ENCODE measurements at regions not wholly inside any gene's neighbourhood (a gene's known extent, or its start where the extent isn't known, plus 50 kb on each side); places are given as distances from the start of the nearest gene placed in this dataset.

DNA sequence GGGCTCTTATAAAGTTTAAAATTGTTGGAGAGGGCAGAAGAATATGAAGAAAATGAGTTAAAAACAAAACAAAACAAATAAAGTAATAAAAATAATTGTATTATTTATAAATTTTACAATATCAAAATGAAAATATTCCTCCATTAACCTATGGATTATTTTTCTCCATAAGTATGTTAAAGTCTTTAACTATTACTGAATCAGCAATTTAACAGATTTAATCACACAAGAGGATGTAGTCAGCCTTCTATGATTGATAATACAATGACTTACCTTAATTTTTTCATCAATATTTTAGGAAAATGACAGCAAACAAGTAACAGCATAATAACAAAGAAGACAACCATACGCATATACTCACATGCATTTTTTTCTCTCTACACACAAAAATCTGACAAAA is 1195.3 kb upstream of the NUDT12 start:
- DNase-seq: no peak

DNA sequence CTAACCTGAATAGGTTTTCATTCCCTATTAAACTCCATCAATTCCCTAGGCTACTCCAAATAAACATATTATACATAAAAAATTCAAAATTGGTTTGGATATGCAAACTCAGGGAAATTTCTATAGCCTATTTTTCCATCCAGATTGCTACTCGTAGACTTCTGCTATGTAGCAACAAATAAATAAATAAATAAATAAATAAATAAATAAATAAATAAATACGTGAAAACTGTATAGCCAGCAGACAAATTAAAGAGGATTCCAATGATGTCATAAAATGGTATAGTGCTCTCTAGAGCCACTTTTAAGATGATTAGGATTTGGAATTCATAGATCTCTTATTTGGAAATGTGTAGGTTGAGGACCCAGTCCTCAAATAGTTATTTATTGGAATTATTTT is 1193.2 kb upstream of the NUDT12 start:
- DNase-seq: no peak

DNA sequence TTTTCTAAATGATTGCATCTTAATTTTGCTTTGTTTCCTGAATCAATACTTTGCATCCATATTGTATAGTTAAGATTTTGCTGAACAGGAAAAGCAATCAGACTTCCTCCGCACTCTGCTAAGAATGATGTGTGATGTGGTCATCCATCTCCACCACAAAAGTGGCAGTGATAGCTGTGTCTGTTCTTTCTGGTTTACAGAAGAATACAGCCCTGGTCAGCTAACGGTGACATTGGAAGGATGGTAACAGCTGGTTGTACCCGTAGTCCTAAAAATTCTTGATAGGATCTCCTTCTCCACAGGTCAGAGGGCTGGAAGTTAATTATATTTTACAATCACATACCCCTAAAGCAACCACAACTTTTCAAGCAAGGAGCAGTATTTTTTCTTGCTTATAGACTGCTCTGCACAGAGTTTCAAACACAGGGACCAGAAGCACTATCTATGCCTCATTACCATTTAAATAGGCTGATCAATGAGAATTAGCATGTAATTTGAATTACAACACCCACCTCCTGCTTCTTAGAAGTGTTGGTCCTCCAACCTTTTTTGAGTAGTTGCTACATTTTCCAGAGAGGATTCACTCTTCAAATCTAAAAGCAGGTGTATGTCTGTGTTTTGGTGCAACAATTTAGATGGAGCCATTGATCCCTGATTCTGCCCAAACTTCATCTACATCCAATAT is 1191.9 kb upstream of the NUDT12 start:
- no peak for DNase-seq

DNA sequence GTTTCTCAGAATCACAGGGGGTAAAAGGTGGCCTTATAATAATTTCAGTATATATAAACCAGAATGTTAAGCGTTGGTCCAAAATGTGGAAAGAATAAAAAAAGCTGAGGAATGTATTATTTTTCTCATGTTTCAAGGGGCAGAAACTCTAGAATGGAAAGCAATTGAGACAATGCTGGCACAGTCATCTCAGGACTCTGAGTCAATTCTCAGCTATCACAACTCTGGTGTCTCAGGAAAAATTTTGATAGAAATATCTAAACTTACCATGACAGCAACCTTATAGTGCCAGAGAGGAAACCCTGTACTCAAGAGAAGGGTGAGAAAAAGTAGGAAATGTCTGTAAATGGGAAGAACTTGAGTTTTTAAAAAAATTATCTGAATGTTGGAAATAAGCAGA is 1189.4 kb upstream of the NUDT12 start:
- no peak for DNase-seq

DNA sequence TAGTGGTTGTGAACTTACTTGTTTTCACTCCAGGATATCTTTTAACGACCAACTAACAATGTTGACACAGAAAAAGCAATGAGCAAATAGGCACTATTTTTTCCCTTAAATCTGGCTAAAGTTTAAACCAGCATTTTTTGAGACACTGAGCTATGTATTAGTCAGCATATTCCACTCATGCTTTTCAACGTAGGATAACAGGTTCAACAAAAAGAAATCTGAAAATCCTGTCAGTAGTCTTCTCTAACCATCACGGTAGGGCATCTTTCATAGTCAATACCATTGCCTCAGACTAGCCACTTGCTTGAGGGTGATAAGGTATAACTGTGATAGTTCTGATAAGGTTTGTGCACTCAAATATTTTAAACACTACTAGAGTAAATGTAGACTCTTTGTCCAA is 1177.3 kb upstream of the NUDT12 start:
- DNase-seq: no peak

DNA sequence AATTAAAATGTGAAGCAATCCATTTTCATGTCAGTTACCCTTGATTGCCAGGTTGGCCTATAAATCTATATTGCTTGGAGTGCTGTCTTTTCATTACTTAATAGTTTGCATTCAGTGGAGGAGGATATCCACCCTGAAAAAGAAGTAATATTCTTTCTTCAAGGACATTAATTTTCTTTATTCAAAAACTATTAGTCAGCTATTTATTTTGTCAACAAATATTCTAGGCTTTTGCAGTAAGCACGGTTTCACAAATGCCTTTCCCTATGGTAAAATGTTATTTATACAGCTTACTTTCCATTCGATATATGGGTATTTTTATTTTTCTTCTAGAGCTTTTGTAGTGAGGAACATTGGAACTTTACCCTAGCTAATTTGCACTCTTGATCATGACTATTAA is 1176.9 kb upstream of the NUDT12 start:
- no peak for DNase-seq

DNA sequence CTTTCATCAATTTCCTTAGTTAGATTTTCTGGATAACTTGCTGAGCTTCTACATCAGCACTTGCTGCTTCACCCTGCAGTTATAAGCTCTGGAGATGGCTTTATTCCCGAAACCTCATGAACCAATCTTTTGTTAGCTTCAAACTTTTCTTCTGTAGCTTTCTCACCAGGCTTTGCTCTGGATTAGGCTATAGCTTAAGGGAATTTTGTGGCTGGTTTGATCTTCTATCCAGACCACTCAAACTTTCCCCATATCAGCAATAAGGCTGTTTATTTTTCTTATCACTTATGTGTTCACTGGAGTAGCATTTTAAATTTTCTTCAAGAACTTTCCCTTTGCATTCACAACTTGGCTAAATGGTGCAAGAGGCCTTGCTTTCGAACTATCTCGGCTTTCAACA is 1173.5 kb upstream of the NUDT12 start:
- no peak for DNase-seq

DNA sequence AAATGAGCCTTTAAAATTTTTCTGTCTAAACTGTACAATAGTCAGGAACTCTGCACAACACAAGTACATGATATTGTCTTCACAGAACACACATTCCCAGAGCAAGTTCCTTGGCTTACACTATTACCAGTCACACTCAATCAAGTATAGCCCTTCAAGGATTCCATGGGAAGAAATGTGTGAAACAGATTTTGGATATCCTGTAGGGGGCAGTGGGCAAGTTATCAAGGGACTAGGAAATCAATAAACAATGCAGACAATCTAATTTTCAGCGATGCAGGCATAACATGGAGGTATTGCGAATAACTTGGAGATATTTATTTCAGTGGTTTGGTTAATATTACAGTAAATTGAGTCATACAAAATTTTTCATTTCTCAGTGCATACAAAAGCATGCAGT is 1171.5 kb upstream of the NUDT12 start:
- no peak for DNase-seq

DNA sequence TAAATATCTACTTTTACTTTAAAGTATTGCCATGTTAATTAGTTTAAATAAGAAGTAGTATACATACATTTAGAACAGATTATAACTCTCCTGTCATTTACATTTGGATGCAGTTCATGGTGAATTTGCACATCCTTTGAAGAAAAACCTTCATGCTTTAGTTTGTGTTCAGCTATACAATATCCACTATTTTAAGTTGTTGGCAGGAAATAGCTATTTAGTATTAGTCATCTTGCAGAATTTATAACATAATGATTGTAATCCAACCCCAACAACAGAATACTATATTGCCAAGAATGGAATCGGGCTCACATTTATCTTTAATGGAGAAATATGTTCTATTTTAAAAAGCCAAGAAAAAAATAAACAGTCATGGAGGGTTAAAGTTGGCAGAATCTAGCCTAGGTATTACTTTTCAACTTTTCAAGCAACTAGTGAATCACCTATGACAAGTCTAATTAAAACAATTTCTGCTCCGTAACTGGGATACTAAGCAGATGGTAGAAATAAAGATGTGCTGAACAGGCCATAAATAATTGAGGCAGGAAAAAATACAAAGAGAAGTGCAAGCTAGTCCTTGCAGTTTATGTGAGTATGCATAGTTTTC is 1170.6 kb upstream of the NUDT12 start:
- DNase-seq: no peak

DNA sequence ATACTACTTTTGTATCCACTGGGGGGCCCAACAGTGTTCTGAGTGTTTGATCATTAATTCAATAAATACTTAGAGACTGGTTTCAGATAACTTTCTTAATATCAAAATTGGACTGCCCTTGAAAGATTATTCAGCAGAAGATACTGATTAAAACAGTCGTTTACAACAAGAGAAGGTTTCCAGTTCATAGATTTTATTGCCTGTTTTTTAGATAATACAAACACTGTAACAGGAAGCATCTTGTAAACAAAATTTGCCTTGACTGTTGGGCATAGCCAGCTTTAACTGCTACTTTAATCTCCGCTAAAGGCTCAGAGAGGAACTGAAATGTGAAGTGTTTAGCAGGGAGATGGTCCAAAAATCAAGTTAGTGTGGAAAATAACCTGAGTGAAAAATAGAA is 1168.7 kb upstream of the NUDT12 start:
- no peak for DNase-seq

DNA sequence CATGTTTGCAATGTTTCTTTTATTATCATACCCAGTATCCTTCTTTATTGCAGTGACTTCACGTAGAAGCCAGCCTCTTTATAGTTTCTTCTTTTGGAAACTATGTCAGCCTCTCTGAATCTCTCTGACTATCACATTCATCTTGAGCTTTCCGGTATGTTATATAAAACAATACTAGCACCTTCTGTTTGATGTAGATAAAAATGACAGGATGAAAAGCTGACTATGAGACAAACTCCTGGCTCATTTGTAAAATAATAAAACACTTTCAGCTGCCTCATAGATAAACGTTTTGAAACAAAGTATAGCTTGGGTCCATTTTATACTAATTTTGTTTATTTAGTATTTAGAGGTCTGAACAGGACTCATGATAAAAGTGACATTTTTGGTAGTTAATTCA is 1145.4 kb upstream of the NUDT12 start:
- DNase-seq: no peak

DNA sequence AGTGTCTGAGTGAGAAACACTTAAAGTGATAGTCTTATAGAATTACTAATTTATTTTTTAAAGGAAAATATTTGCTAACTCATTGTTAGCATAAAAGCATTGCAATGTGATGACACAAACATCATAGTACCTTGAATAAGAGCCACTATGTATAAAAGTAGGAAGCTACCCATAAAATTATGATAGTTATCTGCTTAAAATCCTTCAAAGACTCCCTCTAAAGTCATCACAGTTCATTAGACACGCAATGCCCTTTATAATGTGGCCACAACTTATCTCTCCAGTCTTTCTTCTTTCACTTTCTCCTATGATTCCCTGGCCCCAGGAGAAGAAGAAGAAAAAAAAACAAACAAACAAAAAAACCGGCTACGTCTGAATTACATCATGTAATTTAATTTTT is 1144.0 kb upstream of the NUDT12 start:
- DNase-seq: no peak

DNA sequence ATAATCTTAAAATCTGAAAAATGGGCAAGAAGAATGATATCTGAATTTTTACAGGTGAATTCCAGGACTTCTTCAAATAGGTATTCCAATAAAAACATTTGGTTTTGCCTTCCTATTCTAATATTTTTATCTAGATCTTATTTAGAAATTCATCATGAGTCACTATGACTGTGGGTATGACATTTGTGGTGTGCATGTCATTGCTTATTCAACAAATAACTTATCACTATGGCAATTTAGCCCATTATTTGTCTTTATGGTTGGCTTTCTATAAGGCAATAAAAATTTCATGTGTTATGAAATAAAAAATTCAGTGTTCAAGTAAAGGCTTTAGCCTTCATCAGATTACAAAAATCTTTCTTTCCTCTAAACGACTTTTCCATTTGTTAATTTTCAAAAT is 1139.6 kb upstream of the NUDT12 start:
- no peak for DNase-seq

DNA sequence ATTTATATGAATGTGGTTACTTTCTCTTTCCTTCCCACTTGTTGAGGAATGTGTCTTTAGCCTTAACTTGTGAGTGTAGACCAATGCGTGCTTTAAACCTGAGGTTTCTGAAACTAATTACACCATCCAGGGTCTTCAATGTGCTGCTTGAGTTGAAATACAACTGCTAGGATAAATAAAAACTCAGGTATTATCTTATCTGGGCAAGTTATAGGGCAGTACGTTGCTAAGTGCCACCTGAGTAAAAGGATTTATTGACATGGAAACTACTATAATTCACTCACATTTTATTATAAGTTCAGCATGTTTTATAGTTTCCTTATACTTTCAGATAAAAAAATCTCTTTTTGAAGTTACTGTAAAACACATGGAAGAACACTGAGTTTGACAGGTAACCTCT is 1136.8 kb upstream of the NUDT12 start:
- DNase-seq: no peak

DNA sequence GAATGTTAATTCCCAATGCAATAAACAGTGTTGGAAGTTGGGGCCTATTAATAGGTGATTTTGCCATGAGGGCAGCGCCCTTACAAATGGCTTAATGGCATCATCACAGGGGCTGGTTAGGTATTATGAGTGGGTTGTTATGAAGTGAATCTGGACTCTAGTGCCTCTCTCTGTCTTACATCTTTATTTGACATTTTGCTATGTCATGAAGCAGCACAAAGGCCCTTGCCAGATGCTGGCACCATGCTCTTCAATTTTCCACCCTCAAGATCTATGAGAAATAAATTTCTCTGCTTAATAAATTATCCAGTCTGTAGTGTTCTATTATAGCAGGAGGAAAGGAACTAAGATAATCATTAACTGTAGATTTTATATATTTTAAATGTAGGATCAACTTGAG is 1098.7 kb upstream of the NUDT12 start:
- no peak for DNase-seq

DNA sequence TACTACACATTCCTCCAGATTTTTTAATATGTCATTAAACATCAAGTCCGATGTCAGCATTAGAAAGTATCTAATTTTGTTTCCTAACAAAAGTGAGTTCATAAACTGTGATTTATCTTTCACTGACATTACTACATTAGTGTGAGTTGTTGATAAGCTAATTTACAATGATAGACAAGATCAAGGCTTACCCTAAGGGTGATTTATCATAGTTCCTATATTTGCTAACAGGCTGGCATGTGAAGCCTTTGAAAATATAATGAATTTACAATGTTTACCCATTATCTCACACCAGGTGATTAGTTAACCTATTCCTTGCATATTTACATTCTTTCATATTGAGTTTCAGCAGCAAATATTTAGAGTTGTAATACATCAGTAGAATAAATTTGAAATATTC is 1096.9 kb upstream of the NUDT12 start:
- no peak for DNase-seq

DNA sequence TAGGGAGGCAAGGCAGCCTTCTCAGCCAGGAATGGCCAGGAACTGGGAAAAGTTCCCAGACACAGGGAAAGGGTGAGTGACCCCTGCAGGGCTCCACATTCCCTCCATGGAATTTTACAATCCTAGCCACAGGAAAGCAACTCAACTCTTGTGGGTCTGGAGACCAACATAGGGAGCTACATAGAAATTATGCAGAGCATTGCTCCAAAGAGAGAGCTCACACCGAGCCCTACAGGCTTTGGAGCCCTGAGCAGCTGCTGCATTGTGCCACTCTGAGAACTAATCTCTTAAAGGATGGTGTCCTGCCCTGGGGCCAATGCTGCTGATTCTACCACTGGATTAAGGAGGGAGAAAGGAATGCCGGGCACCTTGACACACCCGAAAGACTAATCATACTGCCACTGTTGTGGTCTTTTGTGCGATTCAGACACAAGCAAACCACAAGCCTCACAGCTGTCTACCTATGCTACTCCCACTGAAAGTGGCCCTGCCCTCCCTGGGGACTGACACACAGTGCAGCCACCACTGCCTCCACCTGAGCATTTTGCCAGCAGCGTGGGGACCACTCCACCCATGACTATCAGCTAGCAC is 1089.8 kb upstream of the NUDT12 start:
- no peak for DNase-seq

DNA sequence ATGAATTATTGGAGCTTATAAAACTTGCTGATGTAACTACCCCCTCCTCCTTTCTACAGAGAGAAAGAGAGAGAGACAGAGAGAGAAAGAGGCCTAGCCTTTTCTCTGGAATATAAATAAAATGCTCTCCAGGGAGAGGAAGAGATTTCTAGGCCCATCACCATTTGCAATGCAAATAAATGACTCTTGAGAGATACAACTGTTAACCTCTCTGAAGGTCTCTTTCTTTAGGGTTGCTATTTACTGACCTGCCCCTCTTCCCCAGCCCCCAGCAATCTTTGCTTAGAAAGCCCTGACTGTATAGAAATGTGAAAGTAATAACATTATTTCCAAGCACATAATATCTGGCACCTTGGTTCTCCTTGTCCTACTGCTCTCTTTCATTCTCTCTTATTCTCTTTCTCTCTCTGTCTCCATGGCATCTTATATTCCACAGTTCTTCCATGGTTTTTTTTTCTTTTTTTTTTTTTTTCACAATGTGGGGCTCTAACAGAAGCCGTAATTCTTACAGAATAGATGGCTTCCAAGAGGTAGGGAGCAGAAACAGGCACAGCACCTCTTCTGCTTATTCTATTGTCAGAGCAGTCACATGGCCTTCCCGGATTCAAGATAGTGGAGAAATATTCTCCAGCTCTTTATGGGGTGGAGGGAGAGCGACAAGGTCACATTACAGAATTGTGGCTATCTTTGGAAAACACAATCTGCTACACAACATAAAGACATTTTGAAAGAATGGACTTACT is 1087.9 kb upstream of the NUDT12 start:
- no peak for DNase-seq

DNA sequence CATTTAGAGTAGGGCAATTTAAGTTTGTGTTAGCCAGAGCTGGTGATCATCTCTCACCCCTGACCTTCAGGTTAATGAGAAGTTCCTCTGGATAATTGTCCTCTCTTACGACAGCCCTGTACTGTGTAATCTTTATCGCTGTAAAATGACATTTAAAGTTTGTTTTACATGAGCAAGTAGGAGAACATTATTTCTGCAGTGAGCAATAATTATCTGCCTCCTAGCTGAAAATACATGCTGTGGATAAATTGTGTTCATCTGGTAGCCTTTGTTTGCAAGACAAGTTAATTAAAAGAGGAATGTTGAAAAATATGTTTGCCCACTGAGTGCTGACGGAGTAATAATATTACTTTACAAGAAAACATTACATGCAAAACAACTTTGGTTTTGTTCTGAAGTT is 1083.8 kb upstream of the NUDT12 start:
- no peak for DNase-seq

DNA sequence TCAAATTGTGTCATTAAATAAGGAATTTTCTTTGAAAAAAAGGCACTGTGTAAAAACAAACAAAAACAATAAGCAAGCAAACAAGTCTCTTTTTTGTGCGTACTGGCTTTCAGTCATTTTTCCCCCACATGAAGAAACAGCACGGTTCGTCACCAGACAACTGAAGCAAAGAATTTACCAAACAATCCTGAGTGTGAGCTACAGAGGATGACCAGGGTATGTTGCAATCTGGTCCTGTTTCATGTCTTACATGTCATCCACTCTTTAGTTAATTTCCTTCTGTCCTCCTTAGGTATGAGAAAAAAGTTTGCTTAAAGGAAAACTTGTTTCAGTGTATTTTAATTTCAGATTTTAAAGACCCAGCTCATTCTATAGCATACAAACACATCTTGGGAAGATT is 1080.7 kb upstream of the NUDT12 start:
- no peak for DNase-seq

DNA sequence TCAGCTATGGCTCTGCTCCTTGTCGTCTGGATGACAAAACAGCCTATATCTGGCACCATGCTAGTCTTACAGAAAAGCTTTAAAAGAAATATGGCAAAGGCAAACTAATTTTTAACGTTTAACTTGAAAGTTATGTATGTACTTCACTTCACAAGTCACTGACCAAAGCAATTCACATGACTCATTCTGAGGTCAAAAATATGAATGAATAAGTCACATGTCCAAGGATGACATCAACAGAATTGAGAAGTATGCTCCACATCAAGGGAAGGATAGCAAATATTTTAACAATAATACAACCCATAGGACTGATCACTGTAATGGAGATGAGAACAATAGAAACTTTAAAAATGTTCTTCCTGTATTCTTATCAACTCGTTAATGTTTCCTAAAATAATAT is 1072.6 kb upstream of the NUDT12 start:
- no peak for DNase-seq

DNA sequence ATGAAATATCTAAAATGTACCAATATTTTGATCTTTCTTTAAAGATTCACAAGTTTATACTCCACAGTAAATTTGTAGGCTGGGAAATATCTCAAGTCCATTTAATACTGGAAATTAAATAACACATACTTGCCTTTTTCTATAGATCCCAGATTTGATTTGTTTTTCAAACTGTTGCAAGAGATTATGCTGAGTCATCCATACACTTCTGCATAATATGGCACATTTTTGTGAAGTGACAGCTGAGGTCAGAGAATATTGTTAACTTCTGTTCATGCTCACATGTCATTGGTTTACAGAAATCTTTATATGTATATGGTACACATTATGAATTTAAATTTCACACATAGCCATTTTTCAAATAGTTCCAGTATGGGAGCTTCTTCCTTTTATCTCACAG is 1066.3 kb upstream of the NUDT12 start:
- no peak for DNase-seq

DNA sequence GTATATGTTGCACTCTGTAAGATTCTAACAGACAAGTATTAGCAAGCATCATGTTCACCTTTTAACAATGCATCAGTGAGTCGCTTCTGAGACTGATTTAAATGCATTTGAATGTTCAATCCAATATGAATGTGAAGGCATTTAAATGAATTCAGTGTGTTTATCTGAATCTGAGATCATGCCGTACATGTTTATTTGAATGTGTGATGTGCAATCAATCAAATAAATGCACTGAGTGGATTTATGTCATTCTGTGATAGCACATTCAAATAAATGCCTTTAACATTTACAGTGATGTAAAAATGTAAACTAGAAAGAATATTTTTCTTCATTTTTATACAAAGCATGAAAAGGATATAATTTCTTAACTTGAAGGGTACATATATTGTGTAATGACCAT is 1063.5 kb upstream of the NUDT12 start:
- no peak for DNase-seq

DNA sequence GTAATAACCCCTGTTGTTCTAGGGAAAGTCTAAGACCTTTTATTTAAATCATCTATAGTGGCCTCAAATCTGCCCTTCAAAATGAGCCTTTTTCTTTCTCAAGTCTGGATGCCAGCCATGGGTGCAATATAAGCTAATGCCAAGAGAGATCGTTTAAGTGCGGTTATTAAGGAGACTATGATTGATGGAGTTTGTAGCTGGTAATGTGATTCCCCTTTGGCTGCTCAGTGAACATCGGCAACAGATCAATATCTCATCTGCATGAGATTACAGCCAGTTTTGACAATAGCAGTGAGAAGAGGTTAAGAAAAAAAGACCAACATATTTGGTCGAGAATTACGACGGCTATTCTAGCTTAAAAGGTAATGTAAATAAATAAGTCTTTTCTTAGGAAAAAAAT is 1049.4 kb upstream of the NUDT12 start:
- no peak for DNase-seq
